HEK293 (cell line): ENCODE measurements at regions not wholly inside any gene's neighbourhood (a gene's known extent, or its start where the extent isn't known, plus 50 kb on each side); places are given as distances from the start of the nearest gene placed in this dataset.

Source experiments
- CTCF ChIA-PET: fragments of 350-600 bp; formaldehyde crosslinking; extraction: SDS; loops from one replicate; lab custom pipeline; 2021; ENCODE audit warnings: antibody characterized with exemption; lab: Yijun Ruan, JAX
- POLR2A ChIA-PET: fragments of 300-600 bp; formaldehyde crosslinking; extraction: SDS; loops from one replicate; lab custom pipeline; 2020; ENCODE audit warnings: antibody characterized with exemption, inconsistent platforms; lab: Yijun Ruan, JAX
- H3K27ac ChIP-seq: fragments of 200-500 bp; sonication (Bioruptor generic); 2 replicates; pipeline ENCODE4 v1.5.1; 2014; ENCODE audit warnings: low read depth, low read length, control low read depth, inconsistent platforms; ENCODE audit errors: extremely low read depth
- H3K36me3 ChIP-seq, 2 experiments: fragments of 200-500 bp in 1 of 2; sonication (Bioruptor generic) in 1 of 2; 1 replicate in 1 of 2; 2 replicates in 1 of 2; pipeline ENCODE4 v1.5.1; 2014 to 2017; ENCODE audit warnings: inconsistent platforms in 2 of 2, low read length in 2 of 2; ENCODE audit not compliant: control insufficient read depth in 2 of 2, insufficient read depth in 1 of 2
- H3K4me1 ChIP-seq: fragments of 200-500 bp; sonication (Bioruptor generic); 2 replicates; pipeline ENCODE4 v1.5.1; 2014; ENCODE audit warnings: mild to moderate bottlenecking, low read length, inconsistent platforms; ENCODE audit not compliant: control insufficient read depth, insufficient read depth
- H3K4me3 ChIP-seq: 2 replicates; pipeline ENCODE4 v1.5.1; 2011; ENCODE audit warnings: low read depth, mild to moderate bottlenecking, control low read depth, low read length, moderate library complexity
- H3K9me3 ChIP-seq: fragments of 200-500 bp; sonication (Bioruptor generic); 2 replicates; pipeline ENCODE4 v1.5.1; 2014; ENCODE audit warnings: low read depth, low read length, inconsistent platforms; ENCODE audit not compliant: control insufficient read depth, insufficient read depth
- GLI4 ChIP-seq: fragments of 450-650 bp; formaldehyde crosslinking; IDR thresholded peaks from 2 replicates; pipeline ENCODE4 v1.5.1; 2016; ENCODE audit warnings: missing biosample characterization, missing genetic modification characterization
- HIC1 ChIP-seq: fragments of 450-650 bp; formaldehyde crosslinking; IDR thresholded peaks from 2 replicates; pipeline ENCODE4 v1.5.1; 2016; ENCODE audit warnings: missing biosample characterization, missing genetic modification characterization
- IKZF3 ChIP-seq: fragments of 450-650 bp; IDR thresholded peaks from 2 replicates; pipeline ENCODE4 v1.5.0; 2018; ENCODE audit warnings: missing biosample characterization, mild to moderate bottlenecking, missing genetic modification characterization, moderate library complexity
- PRDM10 ChIP-seq: fragments of 450-650 bp; formaldehyde crosslinking; IDR thresholded peaks from 2 replicates; pipeline ENCODE4 v1.5.1; 2016; ENCODE audit warnings: missing biosample characterization, missing genetic modification characterization
- REPIN1 ChIP-seq: fragments of 450-650 bp; formaldehyde crosslinking; IDR thresholded peaks from 2 replicates; pipeline ENCODE4 v1.5.1; 2017; ENCODE audit warnings: missing biosample characterization, missing genetic modification characterization, low read depth
- ZBTB10 ChIP-seq: fragments of 450-650 bp; formaldehyde crosslinking; IDR thresholded peaks from 2 replicates; pipeline ENCODE4 v1.5.1; 2016; ENCODE audit warnings: missing biosample characterization, missing genetic modification characterization
- ZFHX2 ChIP-seq: fragments of 450-650 bp; formaldehyde crosslinking; conservative IDR thresholded peaks from 2 replicates; pipeline ENCODE4 v1.5.1; 2016; ENCODE audit warnings: missing biosample characterization, missing genetic modification characterization
- ZFP69B ChIP-seq: fragments of 450-650 bp; formaldehyde crosslinking; IDR thresholded peaks from 2 replicates; pipeline ENCODE4 v1.5.1; 2016; ENCODE audit warnings: missing biosample characterization, missing genetic modification characterization
- ZNF132 ChIP-seq: fragments of 450-650 bp; formaldehyde crosslinking; IDR thresholded peaks from 2 replicates; pipeline ENCODE4 v1.5.1; 2017; ENCODE audit warnings: missing biosample characterization, missing genetic modification characterization, borderline replicate concordance
- ZNF148 ChIP-seq: fragments of 450-650 bp; formaldehyde crosslinking; IDR thresholded peaks from 2 replicates; pipeline ENCODE4 v1.5.0; 2017; ENCODE audit warnings: missing biosample characterization, missing genetic modification characterization, borderline replicate concordance
- ZNF18 ChIP-seq: fragments of 450-650 bp; formaldehyde crosslinking; IDR thresholded peaks from 2 replicates; pipeline ENCODE4 v1.5.1; 2016; ENCODE audit warnings: missing biosample characterization, missing genetic modification characterization
- ZNF211 ChIP-seq: fragments of 450-650 bp; formaldehyde crosslinking; IDR thresholded peaks from 2 replicates; pipeline ENCODE4 v1.5.1; 2016; ENCODE audit warnings: low read depth, missing biosample characterization, missing genetic modification characterization
- ZNF274 ChIP-seq, 2 experiments: fragments of 200-500 bp in 1 of 2; fragments of 450-650 bp in 1 of 2; sonication (Bioruptor generic) in 1 of 2; formaldehyde crosslinking in 1 of 2; IDR thresholded peaks; 2 replicates each; pipeline versions ENCODE4 v1.5.1 to v1.6.1; 2014 to 2016; ENCODE audit warnings: borderline replicate concordance in 1 of 2, inconsistent platforms in 1 of 2, low read length in 1 of 2, missing biosample characterization in 1 of 2, missing genetic modification characterization in 1 of 2
- ZNF366 ChIP-seq: fragments of 450-650 bp; formaldehyde crosslinking; conservative IDR thresholded peaks from 2 replicates; pipeline ENCODE4 v1.5.1; 2016; ENCODE audit warnings: missing biosample characterization, missing genetic modification characterization
- ZNF621 ChIP-seq: fragments of 450-650 bp; formaldehyde crosslinking; IDR thresholded peaks from 2 replicates; pipeline ENCODE4 v1.5.1; 2017; ENCODE audit warnings: missing biosample characterization, missing genetic modification characterization
- ZNF658 ChIP-seq: fragments of 450-650 bp; formaldehyde crosslinking; IDR thresholded peaks from 2 replicates; pipeline ENCODE4; 2016; ENCODE audit warnings: missing biosample characterization, missing genetic modification characterization
- ZNF670 ChIP-seq: fragments of 450-650 bp; formaldehyde crosslinking; IDR thresholded peaks from 2 replicates; pipeline ENCODE4 v1.5.1; 2016; ENCODE audit warnings: missing biosample characterization, missing genetic modification characterization, low read depth
- ZNF704 ChIP-seq: fragments of 450-650 bp; formaldehyde crosslinking; IDR thresholded peaks from 2 replicates; pipeline ENCODE4 v1.5.1; 2016; ENCODE audit warnings: missing biosample characterization, missing genetic modification characterization
- ZNF768 ChIP-seq: fragments of 450-650 bp; formaldehyde crosslinking; IDR thresholded peaks from 2 replicates; pipeline ENCODE4 v1.5.1; 2018; ENCODE audit warnings: missing biosample characterization, mild to moderate bottlenecking, missing genetic modification characterization
- ZSCAN30 ChIP-seq: fragments of 450-650 bp; IDR thresholded peaks from 2 replicates; pipeline ENCODE4 v1.5.1; 2018; ENCODE audit warnings: missing biosample characterization, mild to moderate bottlenecking, missing genetic modification characterization, moderate library complexity

- TF ChIP-seq PRDM10 = no peak
Observed at GRCh38 chr4:154973244-154974035, 192.4 kb downstream of the RBM46 start (continued).

- POLR2A ChIA-PET = no interaction called here
- TF ChIP-seq IKZF3 (tag by site-specific recombination) (no peak), ZSCAN30 (tag by site-specific recombination) (no peak), ZNF18 (tag by site-specific recombination) (no peak), ZNF621 (tag by site-specific recombination) (no peak), ZNF658 (no peak), ZNF768 (tag by site-specific recombination) (no peak), ZNF132 (tag by site-specific recombination) (no peak), ZNF670 (tag by site-specific recombination) (no peak), ZNF148 (tag by site-specific recombination) (no peak), HIC1 (tag by site-specific recombination) (no peak), ZBTB10 (tag by site-specific recombination) (no peak), ZNF704 (tag by site-specific recombination) (no peak), GLI4 (no peak), ZNF274 (IDR thresholded peaks at IDR 0.05; ENCODE audit: low read length) (no peak), ZNF274 (tag by site-specific recombination; IDR thresholded peaks at IDR 0.05; ENCODE audit: borderline replicate concordance) (no peak), ZNF211 (no peak), ZNF366 (tag by site-specific recombination) (no peak), REPIN1 (no peak), ZFP69B (tag by site-specific recombination) (no peak), ZFHX2 (tag by site-specific recombination) (no peak)
Observed at GRCh38 chr4:154977228-154977627, 196.2 kb downstream of the RBM46 start.

More at GRCh38 chr4:154977228-154977627, 196.2 kb downstream of the RBM46 start:
- Histone ChIP-seq H3K36me3 (no peaks in the 10 kb centered on the region), H3K27ac (no peak overlapping the region), H3K4me3 (no peak overlapping the region), H3K9me3 (no peaks in the 10 kb centered on the region), H3K4me1 (no peaks in the 10 kb centered on the region)
- CTCF ChIA-PET = interaction anchor here (0.7 kb wide), 1 partner anchor 822 kb away, joined by 3 read pairs; no protein-coding TSS in a partner anchor
